SK-N-SH treated with all-trans-retinoic acid at 6 μM for 48 hours (cell line): ENCODE measurements at regions not wholly inside any gene's neighbourhood (a gene's known extent, or its start where the extent isn't known, plus 50 kb on each side); places are given as distances from the start of the nearest gene placed in this dataset.

Source experiments
- ARNTL ChIP-seq: fragments of 450-650 bp; formaldehyde crosslinking; IDR thresholded peaks from 2 replicates; pipeline ENCODE4 v1.5.0; 2020; ENCODE audit warnings: low read depth, mild to moderate bottlenecking, moderate library complexity, borderline replicate concordance
- BACH2 ChIP-seq: fragments of 250-450 bp; sonication (Bioruptor Pico); IDR thresholded peaks from 2 replicates; pipeline ENCODE4 v1.9.0; 2021; ENCODE audit warnings: mild to moderate bottlenecking, borderline replicate concordance
- CREB5 ChIP-seq: fragments of 250-450 bp; sonication (Bioruptor Pico); IDR thresholded peaks from 2 replicates; pipeline ENCODE4 v1.5.1; 2020; ENCODE audit warnings: low read depth, mild to moderate bottlenecking, moderate library complexity

- TF ChIP-seq CREB5 (CRISPR knock-in tag), result no peak
- TF ChIP-seq ARNTL, result no peak
- no peak for TF ChIP-seq BACH2 (CRISPR knock-in tag)
Measured at GRCh38 chr9:27950382-27950781, 377.1 kb upstream of the C9orf72 start.
